Stimulated activated naive CD8-positive, alpha-beta T cell treated with anti-CD3 and anti-CD28 coated beads, Interleukin-15, amount 100 ng/mL, for 72 hours (primary cell): ENCODE measurements at regions not wholly inside any gene's neighbourhood (a gene's known extent, or its start where the extent isn't known, plus 50 kb on each side); places are given as distances from the start of the nearest gene placed in this dataset.

Source experiments
- ATAC-seq: fragments of 150-1000 bp; cut with Tn5 transposase; 2 replicates; pipeline ENCODE4 v1.10.0; 2021; ENCODE audit warnings: mild to moderate bottlenecking, moderate library complexity
- DNase-seq, 2 donors: peaks; one replicate each; pipeline ENCODE4 v3.0.0; 2021 to 2022
- H3K27ac Mint-ChIP-seq, 2 donors: one replicate each; pipeline ENCODE4 v1.8.0; 2022; ENCODE audit warnings: mild to moderate bottlenecking in 2 of 2, mixed read lengths in 2 of 2, moderate library complexity in 2 of 2
- H3K27me3 Mint-ChIP-seq: one replicate; pipeline ENCODE4 v1.8.0; 2022; ENCODE audit warnings: mixed read lengths
- H3K4me1 Mint-ChIP-seq: one replicate; pipeline ENCODE4 v1.8.0; 2022; ENCODE audit warnings: mild to moderate bottlenecking, mixed read lengths
- H3K4me3 Mint-ChIP-seq, 2 donors: one replicate each; pipeline ENCODE4 v1.8.0; 2022; ENCODE audit warnings: mild to moderate bottlenecking in 2 of 2, mixed read lengths in 2 of 2, moderate library complexity in 1 of 2
- H3K9me3 Mint-ChIP-seq, 2 donors: one replicate each; pipeline ENCODE4 v1.8.0; 2022; ENCODE audit warnings: mixed read lengths in 2 of 2

- ATAC-seq (no peak), DNase-seq (no peak)
- peaks cover 4 to 6% of the 10 kb centered on the region in 2 donors for H3K9me3 Mint-ChIP-seq
- no peak overlapping the region for H3K27ac Mint-ChIP-seq
- H3K27me3 Mint-ChIP-seq = no peaks in the 10 kb centered on the region
- H3K4me3 Mint-ChIP-seq = no peak overlapping the region
- no peaks in the 10 kb centered on the region for H3K4me1 Mint-ChIP-seq
Measured at GRCh38 chr2:220273082-220273481, 645.7 kb downstream of the SLC4A3 start.

GRCh38 chr2:220275454-220275853 lies 648.0 kb downstream of the SLC4A3 start:
- no peak for DNase-seq
- no peak for ATAC-seq
- Mint-ChIP-seq H3K9me3 (peaks cover 4 to 6% of the 10 kb centered on the region in 2 donors), H3K4me3 (no peak overlapping the region), H3K27me3 (no peaks in the 10 kb centered on the region), H3K4me1 (no peaks in the 10 kb centered on the region), H3K27ac (no peak overlapping the region)

- H3K4me3 Mint-ChIP-seq = no peak overlapping the region
- no peak overlapping the region for H3K27ac Mint-ChIP-seq
- no peaks in the 10 kb centered on the region for H3K4me1 Mint-ChIP-seq
- ATAC-seq = no peak
- no peaks in the 10 kb centered on the region for H3K27me3 Mint-ChIP-seq
- DNase-seq = no peak
- peaks cover 4 to 6% of the 10 kb centered on the region in 2 donors for H3K9me3 Mint-ChIP-seq
Measured at GRCh38 chr2:220276741-220277444, 649.5 kb downstream of the SLC4A3 start.

GRCh38 chr2:220277445-220277975 lies 650.1 kb downstream of the SLC4A3 start:
- ATAC-seq = no peak
- H3K9me3 Mint-ChIP-seq = peaks cover 4 to 6% of the 10 kb centered on the region in 2 donors
- no peaks in the 10 kb centered on the region for H3K4me1 Mint-ChIP-seq
- H3K27ac Mint-ChIP-seq = no peak overlapping the region
- H3K4me3 Mint-ChIP-seq = no peak overlapping the region
- no peak for DNase-seq
- H3K27me3 Mint-ChIP-seq = no peaks in the 10 kb centered on the region

GRCh38 chr2:220278022-220278421 lies 650.6 kb downstream of the SLC4A3 start:
- Mint-ChIP-seq H3K27me3 (no peaks in the 10 kb centered on the region), H3K4me1 (no peaks in the 10 kb centered on the region), H3K27ac (no peak overlapping the region), H3K4me3 (no peak overlapping the region), H3K9me3 (peaks cover 4 to 6% of the 10 kb centered on the region in 2 donors)
- DNase-seq (no peak), ATAC-seq (no peak)

DNA sequence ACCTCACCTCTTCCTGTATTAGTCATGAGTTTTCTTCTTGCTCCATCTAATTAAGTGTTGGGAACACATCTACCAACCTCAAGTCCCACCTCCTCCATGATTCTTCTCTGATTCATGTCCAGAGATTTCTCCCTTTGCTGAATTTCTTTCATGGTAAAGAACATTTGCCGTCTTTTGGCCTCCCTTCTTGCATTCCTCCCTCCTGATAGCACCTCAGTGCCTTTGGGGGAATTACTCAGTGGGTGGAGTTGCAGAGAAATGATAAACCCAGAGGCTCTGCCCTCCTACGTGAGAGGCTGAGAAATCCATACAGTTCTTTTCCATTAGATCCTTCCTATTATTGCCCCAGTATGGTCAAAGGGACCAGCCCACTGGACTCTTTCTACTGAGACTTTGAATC lies 651.9 kb downstream of the SLC4A3 start:
- Mint-ChIP-seq H3K4me1 (no peaks in the 10 kb centered on the region), H3K4me3 (no peak overlapping the region), H3K27ac (no peak overlapping the region), H3K9me3 (peaks cover 4 to 6% of the 10 kb centered on the region in 2 donors), H3K27me3 (no peaks in the 10 kb centered on the region)
- ATAC-seq (no peak), DNase-seq (no peak)

GRCh38 chr2:220279840-220280239 lies 652.4 kb downstream of the SLC4A3 start:
- Mint-ChIP-seq H3K4me1 (no peaks in the 10 kb centered on the region), H3K27me3 (no peaks in the 10 kb centered on the region), H3K27ac (no peak overlapping the region), H3K4me3 (no peak overlapping the region), H3K9me3 (peaks cover under 1 to 6% of the 10 kb centered on the region in 2 donors)
- ATAC-seq (no peak), DNase-seq (no peak)

GRCh38 chr2:220280736-220281135 lies 653.3 kb downstream of the SLC4A3 start:
- Mint-ChIP-seq H3K4me1 (no peaks in the 10 kb centered on the region), H3K9me3 (peaks cover 0 to 6% of the 10 kb centered on the region in 2 donors), H3K4me3 (no peak overlapping the region), H3K27ac (no peak overlapping the region), H3K27me3 (no peaks in the 10 kb centered on the region)
- no peak for DNase-seq
- no peak for ATAC-seq

DNA sequence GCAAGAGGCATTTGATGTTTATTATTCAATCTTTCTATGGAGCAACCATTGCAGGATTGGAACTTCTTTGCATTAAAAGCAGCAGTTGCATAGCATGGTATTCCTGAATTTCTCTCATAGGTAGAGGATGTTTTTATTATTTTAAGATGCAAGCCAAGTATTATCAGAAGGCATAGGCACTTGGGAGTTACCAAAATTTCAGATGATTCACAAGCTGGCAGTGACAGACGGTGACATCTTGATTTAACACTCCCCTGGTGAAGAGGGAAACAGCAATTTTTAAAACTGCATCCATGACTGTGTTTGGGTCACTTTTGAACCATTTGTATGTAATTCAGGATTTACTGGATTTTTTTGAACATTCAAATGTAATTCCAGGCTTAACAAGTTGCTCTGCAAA lies 654.3 kb downstream of the SLC4A3 start:
- Mint-ChIP-seq H3K4me3 (no peak overlapping the region), H3K27me3 (no peaks in the 10 kb centered on the region)

DNA sequence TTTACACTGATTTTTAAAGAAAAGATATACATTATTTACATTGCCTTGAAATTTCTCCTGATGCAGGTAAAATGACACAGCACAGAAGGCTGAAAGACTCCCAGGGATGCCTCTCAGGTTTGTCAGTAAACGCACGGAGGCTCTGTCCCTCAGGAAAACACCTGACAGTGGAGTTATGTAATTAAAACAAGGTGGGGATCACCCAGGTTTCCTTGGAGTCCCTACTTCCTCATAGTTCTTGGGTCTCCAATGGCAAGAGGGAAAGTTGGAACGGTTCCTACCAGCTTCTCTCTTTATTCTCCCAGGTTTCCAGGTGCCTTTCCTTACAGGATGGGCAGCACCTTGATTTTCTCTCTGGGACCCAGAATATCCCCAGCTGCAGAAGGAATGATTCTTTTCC lies 654.8 kb downstream of the SLC4A3 start:
- no peaks in the 10 kb centered on the region for H3K4me1 Mint-ChIP-seq
- ATAC-seq = no peak
- H3K4me3 Mint-ChIP-seq = no peak overlapping the region
- no peaks in the 10 kb centered on the region for H3K9me3 Mint-ChIP-seq
- no peak overlapping the region for H3K27ac Mint-ChIP-seq
- DNase-seq = no peak
- no peaks in the 10 kb centered on the region for H3K27me3 Mint-ChIP-seq

More for the DNA sequence above, 654.3 kb downstream of the SLC4A3 start:
- Mint-ChIP-seq H3K4me1 (no peaks in the 10 kb centered on the region), H3K9me3 (no peaks in the 10 kb centered on the region), H3K27ac (no peak overlapping the region)
- DNase-seq = no peak
- ATAC-seq = no peak

DNA sequence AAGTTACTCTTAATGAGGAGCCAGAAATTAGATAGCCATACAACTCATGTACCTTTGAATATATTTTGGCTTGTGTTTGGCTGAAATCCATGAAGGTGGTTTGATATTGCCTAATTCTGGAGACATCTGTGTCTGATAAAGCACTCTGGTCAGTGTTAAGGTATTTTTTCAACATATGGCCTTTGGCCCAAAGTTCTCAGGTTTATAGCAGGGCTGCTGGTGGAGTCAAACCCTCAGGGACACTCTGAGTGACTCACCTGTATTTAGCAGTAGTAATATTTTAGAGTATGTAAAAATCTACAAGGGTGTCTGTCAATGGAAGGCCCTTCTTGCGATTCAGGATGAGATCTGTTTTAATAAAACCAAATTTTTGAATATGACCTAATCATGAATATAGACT lies 666.5 kb downstream of the SLC4A3 start:
- no peak for ATAC-seq
- DNase-seq = no peak
- peaks cover 0 to 4% of the 10 kb centered on the region in 2 donors for H3K9me3 Mint-ChIP-seq
- no peak overlapping the region for H3K27ac Mint-ChIP-seq
- no peaks in the 10 kb centered on the region for H3K4me1 Mint-ChIP-seq
- no peaks in the 10 kb centered on the region for H3K27me3 Mint-ChIP-seq
- no peak overlapping the region for H3K4me3 Mint-ChIP-seq

- Mint-ChIP-seq H3K9me3 (peaks cover 0 to 4% of the 10 kb centered on the region in 2 donors), H3K27ac (no peak overlapping the region), H3K4me1 (no peaks in the 10 kb centered on the region), H3K27me3 (no peaks in the 10 kb centered on the region), H3K4me3 (no peak overlapping the region)
- DNase-seq (no peak), ATAC-seq (no peak)
Measured at GRCh38 chr2:220296174-220296573, 668.7 kb downstream of the SLC4A3 start.

GRCh38 chr2:220297093-220297492 lies 669.7 kb downstream of the SLC4A3 start:
- no peak for ATAC-seq
- H3K4me3 Mint-ChIP-seq = no peak overlapping the region
- H3K27ac Mint-ChIP-seq = no peak overlapping the region
- no peaks in the 10 kb centered on the region for H3K27me3 Mint-ChIP-seq
- DNase-seq = no peak
- peaks cover 0 to 4% of the 10 kb centered on the region in 2 donors for H3K9me3 Mint-ChIP-seq
- no peaks in the 10 kb centered on the region for H3K4me1 Mint-ChIP-seq

GRCh38 chr2:220300806-220301205 lies 673.4 kb downstream of the SLC4A3 start:
- Mint-ChIP-seq H3K27ac (no peak overlapping the region), H3K27me3 (no peaks in the 10 kb centered on the region), H3K4me1 (no peaks in the 10 kb centered on the region), H3K4me3 (no peak overlapping the region), H3K9me3 (peaks cover 0 to 4% of the 10 kb centered on the region in 2 donors)
- DNase-seq = no peak
- ATAC-seq = no peak

DNA sequence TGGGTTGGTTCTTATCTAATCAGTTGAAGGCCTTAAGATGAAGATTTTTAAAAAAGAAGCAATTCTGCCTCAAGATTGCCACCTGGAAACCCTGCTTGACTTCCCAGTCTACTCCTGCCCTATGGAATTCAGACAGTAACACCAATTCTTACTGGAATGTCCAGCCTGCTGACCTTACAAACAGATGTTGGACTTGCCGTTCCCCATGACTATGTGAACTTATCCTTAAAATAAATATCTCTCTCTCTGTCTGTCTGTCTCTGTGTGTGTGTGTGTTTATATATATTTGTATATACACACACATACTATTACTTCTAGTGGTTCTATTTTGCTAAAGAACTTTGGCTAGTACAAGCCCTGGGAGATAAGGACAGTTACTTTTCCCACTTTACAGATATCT lies 675.3 kb downstream of the SLC4A3 start:
- Mint-ChIP-seq H3K9me3 (peaks cover 0 to 4% of the 10 kb centered on the region in 2 donors), H3K27me3 (no peaks in the 10 kb centered on the region), H3K4me3 (no peak overlapping the region), H3K4me1 (no peaks in the 10 kb centered on the region), H3K27ac (no peak overlapping the region)
- no peak for ATAC-seq
- no peak for DNase-seq

DNA sequence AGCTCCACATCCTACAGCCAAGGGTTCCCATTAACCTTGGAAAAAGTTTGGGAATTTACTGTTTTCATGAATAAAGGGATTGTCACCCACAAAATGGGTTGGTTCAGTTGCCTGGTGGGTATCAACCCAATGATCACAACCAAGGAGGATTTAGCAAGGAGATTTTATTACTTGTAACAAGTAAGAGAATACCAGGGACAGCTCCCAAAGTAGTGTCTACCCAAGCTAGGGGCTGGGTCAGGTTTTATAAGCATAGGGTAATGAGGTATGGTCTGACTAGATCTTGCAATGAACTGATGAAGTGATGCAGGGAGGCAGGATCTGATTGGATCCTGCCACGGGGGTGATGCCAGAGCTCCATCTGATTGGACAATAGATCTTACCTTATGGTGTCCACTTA lies 681.8 kb downstream of the SLC4A3 start:
- DNase-seq = no peak
- no peaks in the 10 kb centered on the region for H3K27me3 Mint-ChIP-seq
- no peak overlapping the region for H3K27ac Mint-ChIP-seq
- no peak for ATAC-seq
- no peak overlapping the region for H3K4me3 Mint-ChIP-seq
- H3K9me3 Mint-ChIP-seq = peaks cover 0 to 19% of the 10 kb centered on the region in 2 donors
- H3K4me1 Mint-ChIP-seq = no peaks in the 10 kb centered on the region

DNA sequence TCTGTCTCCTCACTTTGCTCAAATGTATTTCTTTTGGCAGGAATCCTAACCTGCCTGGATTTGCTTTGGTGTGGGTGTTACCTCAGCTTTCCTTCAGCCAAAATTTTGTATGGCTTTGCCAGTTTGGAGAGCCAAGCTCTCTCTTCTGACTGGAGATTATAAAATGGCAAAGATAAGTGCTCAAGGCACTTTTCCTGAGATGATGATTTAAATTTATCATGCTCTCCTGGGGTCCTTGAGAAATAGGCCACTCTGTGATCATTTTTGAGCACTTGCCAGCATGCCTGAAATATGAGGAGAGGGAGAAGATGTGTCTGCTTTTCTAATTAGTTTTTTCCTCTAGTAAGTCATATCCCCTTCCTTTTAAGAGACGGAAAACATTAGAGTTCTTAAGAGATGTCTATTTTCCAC lies 683.0 kb downstream of the SLC4A3 start:
- H3K4me1 Mint-ChIP-seq = no peaks in the 10 kb centered on the region
- no peak overlapping the region for H3K27ac Mint-ChIP-seq
- DNase-seq (no peak), ATAC-seq (no peak)
- no peak overlapping the region for H3K4me3 Mint-ChIP-seq
- H3K27me3 Mint-ChIP-seq = no peaks in the 10 kb centered on the region
- H3K9me3 Mint-ChIP-seq = peaks cover 0 to 19% of the 10 kb centered on the region in 2 donors
